ENCODE measurements at regions not wholly inside any gene's neighbourhood (a gene's known extent, or its start where the extent isn't known, plus 50 kb on each side); places are given as distances from the start of the nearest gene placed in this dataset.

DNA sequence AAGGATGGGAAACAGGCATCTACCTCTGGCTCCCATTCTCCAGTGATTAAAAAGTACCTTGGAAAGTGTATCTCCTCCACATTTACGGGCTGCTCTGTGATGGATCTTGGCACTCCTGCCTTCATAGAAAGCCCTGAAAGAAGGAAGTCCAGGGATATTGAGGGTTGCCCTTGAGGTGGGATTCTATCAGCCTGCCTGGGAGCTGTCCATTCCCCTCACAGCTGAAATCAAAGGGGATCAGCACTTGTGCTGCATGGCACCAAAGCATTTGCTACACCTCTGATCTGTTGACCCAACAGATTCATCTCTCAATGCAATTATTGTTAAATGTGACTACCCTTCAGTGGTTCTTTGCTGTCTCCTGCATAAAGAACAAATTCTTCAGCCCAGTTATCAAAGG lies 442.0 kb upstream of the RUNX1 start (continued):
- TF ChIP-seq, protein P1, sequence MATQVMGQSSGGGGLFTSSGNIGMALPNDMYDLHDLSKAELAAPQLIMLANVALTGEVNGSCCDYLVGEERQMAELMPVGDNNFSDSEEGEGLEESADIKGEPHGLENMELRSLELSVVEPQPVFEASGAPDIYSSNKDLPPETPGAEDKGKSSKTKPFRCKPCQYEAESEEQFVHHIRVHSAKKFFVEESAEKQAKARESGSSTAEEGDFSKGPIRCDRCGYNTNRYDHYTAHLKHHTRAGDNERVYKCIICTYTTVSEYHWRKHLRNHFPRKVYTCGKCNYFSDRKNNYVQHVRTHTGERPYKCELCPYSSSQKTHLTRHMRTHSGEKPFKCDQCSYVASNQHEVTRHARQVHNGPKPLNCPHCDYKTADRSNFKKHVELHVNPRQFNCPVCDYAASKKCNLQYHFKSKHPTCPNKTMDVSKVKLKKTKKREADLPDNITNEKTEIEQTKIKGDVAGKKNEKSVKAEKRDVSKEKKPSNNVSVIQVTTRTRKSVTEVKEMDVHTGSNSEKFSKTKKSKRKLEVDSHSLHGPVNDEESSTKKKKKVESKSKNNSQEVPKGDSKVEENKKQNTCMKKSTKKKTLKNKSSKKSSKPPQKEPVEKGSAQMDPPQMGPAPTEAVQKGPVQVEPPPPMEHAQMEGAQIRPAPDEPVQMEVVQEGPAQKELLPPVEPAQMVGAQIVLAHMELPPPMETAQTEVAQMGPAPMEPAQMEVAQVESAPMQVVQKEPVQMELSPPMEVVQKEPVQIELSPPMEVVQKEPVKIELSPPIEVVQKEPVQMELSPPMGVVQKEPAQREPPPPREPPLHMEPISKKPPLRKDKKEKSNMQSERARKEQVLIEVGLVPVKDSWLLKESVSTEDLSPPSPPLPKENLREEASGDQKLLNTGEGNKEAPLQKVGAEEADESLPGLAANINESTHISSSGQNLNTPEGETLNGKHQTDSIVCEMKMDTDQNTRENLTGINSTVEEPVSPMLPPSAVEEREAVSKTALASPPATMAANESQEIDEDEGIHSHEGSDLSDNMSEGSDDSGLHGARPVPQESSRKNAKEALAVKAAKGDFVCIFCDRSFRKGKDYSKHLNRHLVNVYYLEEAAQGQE (tag by site-specific recombination; IDR thresholded peaks at IDR 0.05), result peak; percentile 88
- TF ChIP-seq ZNF530 (tag by site-specific recombination; IDR thresholded peaks at IDR 0.05; ENCODE audit: low read depth), result no peak

- CTCF ChIA-PET, result no interaction called here
- TF ChIP-seq, protein P2, sequence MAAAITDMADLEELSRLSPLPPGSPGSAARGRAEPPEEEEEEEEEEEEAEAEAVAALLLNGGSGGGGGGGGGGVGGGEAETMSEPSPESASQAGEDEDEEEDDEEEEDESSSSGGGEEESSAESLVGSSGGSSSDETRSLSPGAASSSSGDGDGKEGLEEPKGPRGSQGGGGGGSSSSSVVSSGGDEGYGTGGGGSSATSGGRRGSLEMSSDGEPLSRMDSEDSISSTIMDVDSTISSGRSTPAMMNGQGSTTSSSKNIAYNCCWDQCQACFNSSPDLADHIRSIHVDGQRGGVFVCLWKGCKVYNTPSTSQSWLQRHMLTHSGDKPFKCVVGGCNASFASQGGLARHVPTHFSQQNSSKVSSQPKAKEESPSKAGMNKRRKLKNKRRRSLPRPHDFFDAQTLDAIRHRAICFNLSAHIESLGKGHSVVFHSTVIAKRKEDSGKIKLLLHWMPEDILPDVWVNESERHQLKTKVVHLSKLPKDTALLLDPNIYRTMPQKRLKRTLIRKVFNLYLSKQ (tag by site-specific recombination; IDR thresholded peaks at IDR 0.05; ENCODE audit: borderline replicate concordance), result no peak
- TF ChIP-seq ZNF26 (tag by site-specific recombination; IDR thresholded peaks at IDR 0.05) (no peak), ZNF677 (tag by site-specific recombination; IDR thresholded peaks at IDR 0.05) (no peak)
These were observed 440.4 kb upstream of the RUNX1 start for GRCh38 chr21:35489389-35489980.

GRCh38 chr21:35488946-35489345 lies 439.8 kb upstream of the RUNX1 start:
- Histone ChIP-seq H3K4me3 (ENCODE audit: low read depth, low read length) (no peak overlapping the region), H3K4me1 (ENCODE audit: control insufficient read depth, insufficient read depth, low read length) (no peaks in the 10 kb centered on the region), H3K9me3 (ENCODE audit: control insufficient read depth, insufficient read depth, low read depth, low read length) (no peaks in the 10 kb centered on the region), H3K36me3 (ENCODE audit: control insufficient read depth in 2 of 2, insufficient read depth in 1 of 2, low read length in 2 of 2) (no peaks in the 10 kb centered on the region), H3K27ac (ENCODE audit: extremely low read depth, low read depth, low read length) (no peak overlapping the region)
- CTCF ChIA-PET, result no interaction called here
- POLR2A ChIA-PET, result no interaction called here
- TF ChIP-seq SCRT2 (tag by site-specific recombination; IDR thresholded peaks at IDR 0.05) (no peak), KLF9 (tag by site-specific recombination; IDR thresholded peaks at IDR 0.05; ENCODE audit: low read depth) (no peak), BCL6B (tag by site-specific recombination; IDR thresholded peaks at IDR 0.05) (no peak), REPIN1 (tag by site-specific recombination; IDR thresholded peaks at IDR 0.05; ENCODE audit: low read depth) (no peak)
- TF ChIP-seq, protein P3, sequence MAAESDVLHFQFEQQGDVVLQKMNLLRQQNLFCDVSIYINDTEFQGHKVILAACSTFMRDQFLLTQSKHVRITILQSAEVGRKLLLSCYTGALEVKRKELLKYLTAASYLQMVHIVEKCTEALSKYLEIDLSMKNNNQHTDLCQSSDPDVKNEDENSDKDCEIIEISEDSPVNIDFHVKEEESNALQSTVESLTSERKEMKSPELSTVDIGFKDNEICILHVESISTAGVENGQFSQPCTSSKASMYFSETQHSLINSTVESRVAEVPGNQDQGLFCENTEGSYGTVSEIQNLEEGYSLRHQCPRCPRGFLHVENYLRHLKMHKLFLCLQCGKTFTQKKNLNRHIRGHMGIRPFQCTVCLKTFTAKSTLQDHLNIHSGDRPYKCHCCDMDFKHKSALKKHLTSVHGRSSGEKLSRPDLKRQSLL (tag by site-specific recombination; IDR thresholded peaks at IDR 0.05), result no peak

More at GRCh38 chr21:35489389-35489980, 440.4 kb upstream of the RUNX1 start:
- no peak overlapping the region for H3K4me3 ChIP-seq (ENCODE audit: low read depth, low read length)
- H3K27ac ChIP-seq (ENCODE audit: extremely low read depth, low read depth, low read length), result no peak overlapping the region
- POLR2A ChIA-PET, result no interaction called here
- H3K9me3 ChIP-seq (ENCODE audit: control insufficient read depth, insufficient read depth, low read depth, low read length), result no peaks in the 10 kb centered on the region
- no peaks in the 10 kb centered on the region for H3K4me1 ChIP-seq (ENCODE audit: control insufficient read depth, insufficient read depth, low read length)
- no peaks in the 10 kb centered on the region for H3K36me3 ChIP-seq (ENCODE audit: control insufficient read depth in 2 of 2, insufficient read depth in 1 of 2, low read length in 2 of 2)

All from HEK293 (cell line).